PFSK-1 (cell line): ENCODE measurements at regions not wholly inside any gene's neighbourhood (a gene's known extent, or its start where the extent isn't known, plus 50 kb on each side); places are given as distances from the start of the nearest gene placed in this dataset.

Experiments
- POLR2AphosphoS5 ChIP-seq: IDR thresholded peaks from 2 replicates; pipeline ENCODE4 v1.6.1; 2012; ENCODE audit warnings: low read depth, mild to moderate bottlenecking, control low read depth, low read length, moderate library complexity
- TAF1 ChIP-seq: IDR thresholded peaks from 2 replicates; pipeline ENCODE4 v1.6.1; 2012; ENCODE audit warnings: low read length, control low read depth, borderline replicate concordance; ENCODE audit not compliant: insufficient read depth

- TF ChIP-seq POLR2AphosphoS5, result no peak
- TF ChIP-seq TAF1, result no peak
Observed at GRCh38 chr12:28865776-28866175, 283.3 kb upstream of the FAR2 start.
